ENCODE measurements at regions not wholly inside any gene's neighbourhood (a gene's known extent, or its start where the extent isn't known, plus 50 kb on each side); places are given as distances from the start of the nearest gene placed in this dataset.
A peak's percentile ranks its signal among the peaks of the same experiment; 100 is the strongest.

DNA sequence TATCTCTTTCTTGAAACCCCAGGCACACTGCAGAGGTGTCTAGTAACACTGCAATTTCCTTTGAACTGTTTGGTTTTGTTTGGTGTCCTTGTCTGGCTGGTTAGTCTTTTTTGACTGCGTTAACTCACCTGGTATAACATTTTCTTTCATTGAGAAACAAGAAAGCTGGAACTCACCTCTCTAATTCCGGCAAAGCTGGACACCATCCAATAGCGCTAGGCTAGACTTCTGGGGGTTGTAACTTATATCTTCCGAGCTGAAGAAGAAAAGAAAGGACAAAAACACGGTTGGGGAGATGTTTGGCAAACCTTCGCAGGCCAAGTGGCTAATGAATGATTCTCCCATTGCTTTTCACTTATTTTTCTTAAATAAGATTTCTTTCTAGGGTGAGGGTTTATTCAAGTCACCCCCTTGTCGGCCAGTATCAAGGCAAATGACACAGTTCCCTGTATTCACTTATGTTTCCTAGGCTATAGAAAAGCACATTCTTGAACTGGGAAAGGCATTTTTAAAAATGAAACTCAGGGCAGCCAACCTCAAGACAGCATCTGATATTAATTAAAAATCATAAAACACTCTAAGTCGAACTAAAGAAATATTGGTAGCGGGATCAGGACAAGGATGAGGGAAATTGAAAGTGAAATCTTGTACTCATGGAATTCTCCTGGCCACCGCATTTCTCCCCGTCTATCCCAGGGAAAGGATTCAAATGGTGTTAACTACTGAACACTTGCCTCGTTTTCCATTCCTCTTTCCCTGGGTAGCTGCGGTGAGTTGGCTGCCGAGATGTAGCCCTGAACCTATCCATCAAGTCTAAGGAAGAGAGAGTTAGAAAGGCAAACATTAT lies 95.9 kb upstream of the ZFHX3 start:
- Mint-ChIP-seq H3K27me3 (peaks cover 15% of the 10 kb centered on the region), H3K4me1 (ENCODE audit: unreplicated experiment) (peaks cover 29% of the 10 kb centered on the region), H3K36me3 (peaks cover 4% of the 10 kb centered on the region), H3K9me3 (no peaks in the 10 kb centered on the region), H3K27ac (no peak overlapping the region), H3K4me3 (peak overlapping the region; percentile 63)
- DNase-seq (ENCODE audit: extremely low spot score, unreplicated experiment): no peak
- TF ChIP-seq, protein P1, sequence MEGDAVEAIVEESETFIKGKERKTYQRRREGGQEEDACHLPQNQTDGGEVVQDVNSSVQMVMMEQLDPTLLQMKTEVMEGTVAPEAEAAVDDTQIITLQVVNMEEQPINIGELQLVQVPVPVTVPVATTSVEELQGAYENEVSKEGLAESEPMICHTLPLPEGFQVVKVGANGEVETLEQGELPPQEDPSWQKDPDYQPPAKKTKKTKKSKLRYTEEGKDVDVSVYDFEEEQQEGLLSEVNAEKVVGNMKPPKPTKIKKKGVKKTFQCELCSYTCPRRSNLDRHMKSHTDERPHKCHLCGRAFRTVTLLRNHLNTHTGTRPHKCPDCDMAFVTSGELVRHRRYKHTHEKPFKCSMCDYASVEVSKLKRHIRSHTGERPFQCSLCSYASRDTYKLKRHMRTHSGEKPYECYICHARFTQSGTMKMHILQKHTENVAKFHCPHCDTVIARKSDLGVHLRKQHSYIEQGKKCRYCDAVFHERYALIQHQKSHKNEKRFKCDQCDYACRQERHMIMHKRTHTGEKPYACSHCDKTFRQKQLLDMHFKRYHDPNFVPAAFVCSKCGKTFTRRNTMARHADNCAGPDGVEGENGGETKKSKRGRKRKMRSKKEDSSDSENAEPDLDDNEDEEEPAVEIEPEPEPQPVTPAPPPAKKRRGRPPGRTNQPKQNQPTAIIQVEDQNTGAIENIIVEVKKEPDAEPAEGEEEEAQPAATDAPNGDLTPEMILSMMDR (conservative IDR thresholded peaks at IDR 0.05): no peak

DNA sequence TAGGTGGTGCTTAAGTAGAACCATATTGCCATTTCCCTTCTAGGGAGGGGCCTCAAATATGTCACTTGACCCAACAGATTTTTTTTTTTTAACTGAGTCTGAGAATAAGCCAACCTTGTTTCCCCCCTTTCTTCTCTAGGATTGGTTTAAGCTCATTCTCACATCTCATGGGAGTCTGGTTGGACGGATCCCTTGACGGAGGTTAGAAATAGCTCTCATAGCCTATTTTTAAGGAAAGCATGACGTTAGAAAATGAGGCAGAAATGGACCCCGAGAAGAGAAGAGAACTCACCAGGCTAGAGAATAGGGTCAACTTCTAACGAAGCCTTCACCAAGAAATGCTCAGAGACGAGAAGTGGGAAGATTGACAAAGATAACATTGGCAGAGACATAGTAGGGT lies 95.1 kb upstream of the ZFHX3 start:
- Mint-ChIP-seq H3K36me3 (peaks cover 4% of the 10 kb centered on the region), H3K27ac (no peak overlapping the region)

DNA sequence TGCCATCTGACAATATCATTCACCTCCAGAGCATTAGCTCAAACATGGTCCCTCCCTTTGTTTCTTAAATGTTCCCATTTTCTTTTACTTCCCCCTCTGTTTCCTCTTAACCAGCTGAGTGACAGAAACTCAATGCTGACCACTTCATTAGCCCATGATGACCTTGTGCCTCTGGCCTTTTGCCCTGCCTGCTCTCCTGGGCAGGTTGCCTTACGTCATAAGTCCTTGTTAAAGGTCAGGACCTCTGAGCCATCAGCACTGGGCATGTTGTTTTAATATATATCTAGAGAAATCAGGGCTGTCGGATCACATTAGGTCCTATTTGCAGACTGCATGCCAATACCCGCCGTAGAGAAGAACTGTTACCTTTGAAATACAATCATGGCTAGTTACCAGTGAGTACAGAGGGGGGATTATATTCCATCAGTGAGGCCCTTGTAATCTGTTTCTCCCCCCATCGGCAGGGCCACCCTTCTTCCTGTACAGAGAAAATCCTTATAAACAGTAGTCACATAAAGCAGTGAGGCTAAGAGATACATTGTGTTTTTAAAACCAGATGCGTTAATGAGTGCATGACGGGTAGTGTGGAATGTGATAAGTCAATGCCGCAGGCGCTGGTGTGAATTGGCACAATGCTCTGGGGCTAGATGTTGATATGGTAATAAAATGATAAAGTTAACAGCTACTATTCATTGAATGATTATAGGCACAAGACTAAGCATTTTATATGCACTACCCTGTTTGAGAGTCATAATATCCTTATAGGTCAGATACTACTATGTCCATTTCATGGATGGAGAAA lies 94.3 kb upstream of the ZFHX3 start:
- TF ChIP-seq, protein P1 (conservative IDR thresholded peaks at IDR 0.05): no peak
- H3K27me3 Mint-ChIP-seq: peaks cover 15% of the 10 kb centered on the region
- H3K4me3 Mint-ChIP-seq: no peak overlapping the region
- DNase-seq (ENCODE audit: extremely low spot score, unreplicated experiment): no peak
- H3K9me3 Mint-ChIP-seq: no peaks in the 10 kb centered on the region
- H3K4me1 Mint-ChIP-seq (ENCODE audit: unreplicated experiment): peaks cover 29% of the 10 kb centered on the region
- peaks cover 4% of the 10 kb centered on the region for H3K36me3 Mint-ChIP-seq
- no peak overlapping the region for H3K27ac Mint-ChIP-seq

More for the DNA sequence above, 95.1 kb upstream of the ZFHX3 start:
- peaks cover 15% of the 10 kb centered on the region for H3K27me3 Mint-ChIP-seq
- no peak for DNase-seq (ENCODE audit: extremely low spot score, unreplicated experiment)
- TF ChIP-seq, protein P1 (conservative IDR thresholded peaks at IDR 0.05): no peak
- no peak overlapping the region for H3K4me3 Mint-ChIP-seq
- H3K9me3 Mint-ChIP-seq: no peaks in the 10 kb centered on the region
- peaks cover 29% of the 10 kb centered on the region for H3K4me1 Mint-ChIP-seq (ENCODE audit: unreplicated experiment)

DNA sequence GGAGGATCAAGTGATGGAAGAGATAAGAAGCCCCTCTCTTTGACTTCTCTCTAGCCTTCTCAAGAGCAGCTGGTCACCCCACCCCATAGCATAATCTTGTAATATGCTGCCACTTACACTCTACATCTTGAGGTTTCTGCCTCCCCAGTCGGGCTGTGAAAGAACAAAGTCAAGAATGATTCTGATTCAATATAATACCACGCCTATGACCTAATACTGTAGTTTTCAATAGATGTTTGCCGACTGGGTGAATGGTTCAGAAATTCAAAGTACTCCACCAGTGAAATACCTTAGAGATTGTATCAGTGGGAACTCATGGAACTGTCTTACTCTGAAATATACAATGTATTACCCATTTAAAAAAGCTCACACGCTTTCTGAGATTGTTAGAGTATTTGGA lies 93.0 kb upstream of the ZFHX3 start:
- peaks cover 3% of the 10 kb centered on the region for H3K36me3 Mint-ChIP-seq
- H3K27me3 Mint-ChIP-seq: peaks cover 15% of the 10 kb centered on the region
- TF ChIP-seq, protein P1 (conservative IDR thresholded peaks at IDR 0.05): no peak
- no peak for DNase-seq (ENCODE audit: extremely low spot score, unreplicated experiment)
- no peaks in the 10 kb centered on the region for H3K9me3 Mint-ChIP-seq
- peaks cover 29% of the 10 kb centered on the region for H3K4me1 Mint-ChIP-seq (ENCODE audit: unreplicated experiment)
- H3K27ac Mint-ChIP-seq: no peak overlapping the region
- no peak overlapping the region for H3K4me3 Mint-ChIP-seq

DNA sequence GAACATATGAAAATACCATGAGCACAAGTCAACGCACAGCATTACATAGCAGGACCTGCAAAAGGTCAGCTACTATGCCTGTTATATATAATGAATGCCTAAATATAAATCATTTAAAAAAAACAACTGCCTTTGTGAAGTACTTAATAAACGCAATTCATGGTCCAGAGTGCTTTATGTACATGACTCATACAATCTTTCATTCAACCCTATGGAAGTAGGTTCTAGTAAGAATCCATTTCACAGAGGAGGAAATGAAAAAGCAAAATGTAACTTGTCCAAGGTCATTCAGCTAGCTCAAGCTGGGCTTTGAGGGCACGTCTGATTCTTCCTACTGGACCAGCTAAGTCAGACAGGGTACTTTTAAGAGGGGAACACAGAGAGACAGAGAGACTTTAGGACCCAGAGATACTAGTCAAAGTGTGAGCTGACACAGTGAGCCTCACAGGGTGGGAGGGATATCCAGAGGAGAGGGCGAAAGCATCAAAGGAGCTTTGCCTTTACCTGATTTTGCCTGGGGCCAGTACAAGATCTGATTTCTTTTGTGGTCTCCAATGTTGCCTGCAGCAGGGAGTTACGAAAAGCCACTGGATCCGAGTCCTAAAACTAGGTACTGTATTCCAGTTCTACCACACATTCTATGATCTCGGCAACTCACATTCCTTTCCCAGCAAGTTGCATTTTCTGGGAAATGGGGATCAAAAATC lies 83.4 kb upstream of the ZFHX3 start:
- no peaks in the 10 kb centered on the region for H3K27me3 Mint-ChIP-seq
- DNase-seq (ENCODE audit: extremely low spot score, unreplicated experiment): no peak
- H3K4me3 Mint-ChIP-seq: no peak overlapping the region
- TF ChIP-seq, protein P1 (conservative IDR thresholded peaks at IDR 0.05): no peak
- H3K4me1 Mint-ChIP-seq (ENCODE audit: unreplicated experiment): peaks cover 12% of the 10 kb centered on the region
- H3K36me3 Mint-ChIP-seq: no peaks in the 10 kb centered on the region
- H3K27ac Mint-ChIP-seq: no peak overlapping the region
- H3K9me3 Mint-ChIP-seq: no peaks in the 10 kb centered on the region
